HG03439 (cell line): ENCODE measurements at regions not wholly inside any gene's neighbourhood (a gene's known extent, or its start where the extent isn't known, plus 50 kb on each side); places are given as distances from the start of the nearest gene placed in this dataset.

Experiments used
- ATAC-seq: cut with Tn5 transposase; IDR thresholded peaks from one replicate; pipeline ENCODE4 v1.9.1; 2021; ENCODE audit warnings: mild to moderate bottlenecking, moderate library complexity; ENCODE audit not compliant: unreplicated experiment

- ATAC-seq, result no peak
Measured at GRCh38 chr6:6884193-6884627, 223.6 kb upstream of the RREB1 start.

- no peak for ATAC-seq
Measured at GRCh38 chr6:6884916-6885315, 222.8 kb upstream of the RREB1 start.

- no peak for ATAC-seq
Measured at GRCh38 chr6:6885521-6886170, 222.1 kb upstream of the RREB1 start.

- no peak for ATAC-seq
Measured at GRCh38 chr6:6886171-6886885, 221.4 kb upstream of the RREB1 start.

GRCh38 chr6:6886886-6887285, 220.9 kb upstream of the RREB1 start:
- ATAC-seq, result no peak

- ATAC-seq, result no peak
Measured at GRCh38 chr6:6889601-6890000, 218.2 kb upstream of the RREB1 start.

GRCh38 chr6:6890400-6890858, 217.3 kb upstream of the RREB1 start:
- ATAC-seq, result no peak

GRCh38 chr6:6891125-6891721, 216.5 kb upstream of the RREB1 start:
- ATAC-seq, result no peak

- ATAC-seq, result no peak
Measured at GRCh38 chr6:6891949-6892461, 215.8 kb upstream of the RREB1 start.

GRCh38 chr6:6892744-6893583, 214.8 kb upstream of the RREB1 start:
- ATAC-seq, result no peak

GRCh38 chr6:6893701-6894100, 214.1 kb upstream of the RREB1 start:
- ATAC-seq, result no peak

GRCh38 chr6:6895929-6896328, 211.8 kb upstream of the RREB1 start:
- ATAC-seq, result no peak

- ATAC-seq, result no peak
Measured at GRCh38 chr6:6897140-6897539, 210.6 kb upstream of the RREB1 start.

GRCh38 chr6:6900569-6901204, 207.1 kb upstream of the RREB1 start:
- ATAC-seq, result no peak

- ATAC-seq, result no peak
Measured at GRCh38 chr6:6901205-6901719, 206.5 kb upstream of the RREB1 start.

GRCh38 chr6:6901945-6902344, 205.8 kb upstream of the RREB1 start:
- no peak for ATAC-seq

GRCh38 chr6:6905961-6906518, 201.7 kb upstream of the RREB1 start:
- ATAC-seq, result no peak

- ATAC-seq, result no peak
Measured at GRCh38 chr6:6906570-6907213, 201.1 kb upstream of the RREB1 start.

- ATAC-seq, result no peak
Measured at GRCh38 chr6:6907286-6907685, 200.5 kb upstream of the RREB1 start.
